K562 (cell line): ENCODE measurements at regions not wholly inside any gene's neighbourhood (a gene's known extent, or its start where the extent isn't known, plus 50 kb on each side); places are given as distances from the start of the nearest gene placed in this dataset.

ENCODE experiments used
- ATAC-seq: fragments of 200-7000 bp; cut with Tn5 transposase; 3 replicates; pipeline ENCODE4 v1.9.1; 2020; ENCODE audit warnings: moderate library complexity
- BruUV-seq: library from RNA; stranded (reverse); fragments of 400-500 nt; replicated peaks from 2 replicates; lab custom pipeline; 2021; lab: Mats Ljungman, UMichigan
- CTCF ChIA-PET: fragments of 300-600 bp; formaldehyde crosslinking; extraction: SDS; loops from one replicate; lab custom pipeline; 2021; ENCODE audit warnings: low intra/inter-chr PET ratio; lab: Yijun Ruan, JAX
- POLR2A ChIA-PET: fragments of 300-600, 350-650 bp; sonication (Branson Sonifier 250); formaldehyde crosslinking; extraction: SDS; loops from one replicate; lab custom pipeline; 2021; ENCODE audit warnings: antibody characterized with exemption, inconsistent platforms; lab: Yijun Ruan, JAX
- DNase-seq, 4 experiments: peaks; one replicate each; pipeline versions ENCODE4 v3.0.0 to v3.0.0-alpha.2; 2011 to 2018; ENCODE audit warnings: low spot score in 3 of 4, mixed read lengths in 3 of 4; ENCODE audit errors: extremely low read depth in 1 of 4
- FAIRE-seq: peaks from 2 replicates; lab custom pipeline; 2011; peaks lifted over from hg19 to GRCh38; lab: Jason Lieb, UNC
- H2AFZ ChIP-seq: 2 replicates; pipeline ENCODE4 v1.6.0; 2011; ENCODE audit warnings: low read depth, low read length, control low read depth, inconsistent platforms
- H3K27ac ChIP-seq: fragments of 200-600 bp; 3 replicates; pipeline ENCODE4 v1.8.0; 2011; ENCODE audit warnings: low read depth, mild to moderate bottlenecking, control low read depth, inconsistent platforms, low read length, moderate library complexity, mixed read lengths; ENCODE audit errors: extremely low read depth
- H3K27me3 ChIP-seq, 2 experiments: fragments of 300-600 bp in 1 of 2; 2 replicates in 1 of 2; 3 replicates in 1 of 2; pipeline versions ENCODE4 v1.6.0 to v1.8.0; 2011; ENCODE audit warnings: inconsistent platforms in 2 of 2, low read length in 2 of 2, mild to moderate bottlenecking in 1 of 2, mixed read lengths in 1 of 2, moderate library complexity in 1 of 2; ENCODE audit not compliant: control insufficient read depth in 2 of 2, insufficient read depth in 2 of 2
- H3K36me3 ChIP-seq: fragments of 300-600 bp; 3 replicates; pipeline ENCODE4 v1.8.0; 2011; ENCODE audit warnings: mild to moderate bottlenecking, low read length, inconsistent platforms; ENCODE audit not compliant: control insufficient read depth, insufficient read depth
- H3K4me1 ChIP-seq, 2 experiments: fragments of 200-600 bp in 1 of 2; replicated peaks in 1 of 2; 2 replicates in 1 of 2; 3 replicates in 1 of 2; pipeline versions ENCODE4 v1.5.1 to v1.8.0; 2011; ENCODE audit warnings: inconsistent platforms in 2 of 2, low read length in 2 of 2, mild to moderate bottlenecking in 1 of 2, mixed read lengths in 1 of 2, moderate library complexity in 1 of 2; ENCODE audit not compliant: control insufficient read depth in 2 of 2, insufficient read depth in 2 of 2
- H3K4me2 ChIP-seq: 2 replicates; pipeline ENCODE4 v1.6.1; 2011; ENCODE audit warnings: low read length, control low read depth, inconsistent platforms, mixed read lengths; ENCODE audit not compliant: insufficient read depth
- H3K4me3 ChIP-seq: fragments of 200-600 bp; sonication (generic), shearing (Covaris generic); 2 replicates; pipeline ENCODE4 v1.5.1; 2016; ENCODE audit warnings: control low read depth, inconsistent platforms
- H3K79me2 ChIP-seq: fragments of 200-600 bp; 3 replicates; pipeline ENCODE4 v1.8.0; 2011; ENCODE audit warnings: low read length, inconsistent platforms; ENCODE audit not compliant: control insufficient read depth, insufficient read depth
- H3K9ac ChIP-seq, 2 experiments: 2 replicates each; pipeline versions ENCODE4 v1.6.0 to v1.6.1; 2011; ENCODE audit warnings: low read depth in 2 of 2, low read length in 2 of 2, control low read depth in 1 of 2, inconsistent platforms in 1 of 2, mild to moderate bottlenecking in 1 of 2, mixed read lengths in 1 of 2; ENCODE audit not compliant: insufficient read depth in 1 of 2
- H3K9me1 ChIP-seq: one replicate; pipeline ENCODE4 v1.6.0; 2011; ENCODE audit warnings: inconsistent platforms, mild to moderate bottlenecking, low read length, moderate library complexity; ENCODE audit not compliant: control insufficient read depth, insufficient read depth
- H3K9me3 ChIP-seq: replicated peaks from 2 replicates; pipeline ENCODE4 v1.5.1; 2011; ENCODE audit warnings: low read depth, low read length, inconsistent platforms; ENCODE audit not compliant: control insufficient read depth, insufficient read depth
- H4K20me1 ChIP-seq: replicated peaks from 2 replicates; pipeline ENCODE4 v1.6.1; 2011; ENCODE audit warnings: low read length, inconsistent platforms, mixed read lengths; ENCODE audit not compliant: control insufficient read depth, insufficient read depth
- HDAC2 ChIP-seq: fragments of 450-650 bp; IDR thresholded peaks from 2 replicates; pipeline ENCODE4 v1.6.1; 2016; ENCODE audit warnings: mild to moderate bottlenecking
- MAZ ChIP-seq, 2 experiments: fragments of 450-650 bp in 1 of 2; sonication (generic) in 1 of 2; formaldehyde crosslinking; IDR thresholded peaks in 1 of 2; conservative IDR thresholded peaks in 1 of 2; 2 replicates each; pipeline versions ENCODE4 v1.4.0 to v1.5.0; 2020; ENCODE audit warnings: mild to moderate bottlenecking in 1 of 2, missing genetic modification reagents in 1 of 2
- NFYB ChIP-seq: IDR thresholded peaks from 2 replicates; pipeline ENCODE4 v1.6.1; 2011; ENCODE audit warnings: mild to moderate bottlenecking, moderate library complexity; ENCODE audit not compliant: insufficient read length; ENCODE audit errors: extremely low read depth
- RNF2 ChIP-seq: sonication (generic); IDR thresholded peaks from 2 replicates; pipeline ENCODE4 v1.6.1; 2016
- SMAD4 ChIP-seq: fragments of 250-450 bp; sonication (Bioruptor Pico); conservative IDR thresholded peaks from 2 replicates; pipeline ENCODE4 v1.8.0; 2021; ENCODE audit warnings: inconsistent platforms, mild to moderate bottlenecking, moderate library complexity
- ZNF75A ChIP-seq: fragments of 450-650 bp; formaldehyde crosslinking; IDR thresholded peaks from 2 replicates; pipeline ENCODE4 v1.4.0; 2020; ENCODE audit warnings: mild to moderate bottlenecking
- whole genome bisulfite sequencing: fragments of 100-300 bp; shearing (Covaris generic); methylation state at CpG from one replicate; pipeline ENCODE4 v1.1.6; 2016; ENCODE audit warnings: low coverage, mixed read lengths; ENCODE audit not compliant: insufficient coverage; ENCODE audit errors: missing lambda C conversion rate; 5-methylcytosine and 5-hydroxymethylcytosine counted together
- in situ Hi-C: fragments of 300-500 bp; cut with MboI; formaldehyde crosslinking; loops from 4 replicates; pipeline ENCODE4 v1.15.0; 2018; ENCODE audit warnings: inconsistent platforms, mixed read lengths
- intact Hi-C: fragments of 100-400 bp; cut with micrococcal nuclease; formaldehyde crosslinking; loops from 2 replicates; pipeline ENCODE4 v1.14.2; 2022
- TF ChIP-seq, protein P1 (sequence below): fragments of 450-650 bp; formaldehyde crosslinking; conservative IDR thresholded peaks from 2 replicates; pipeline ENCODE4 v1.4.0; 2022; ENCODE audit warnings: mild to moderate bottlenecking, missing genetic modification characterization
- TF ChIP-seq, protein P2 (sequence below): fragments of 250-450 bp; sonication (Bioruptor Pico); IDR thresholded peaks from 2 replicates; pipeline ENCODE4 v1.5.0; 2021
- TF ChIP-seq, protein P3 (sequence below): sonication (generic); formaldehyde crosslinking; IDR thresholded peaks from 2 replicates; pipeline ENCODE4 v1.8.1; 2023; ENCODE audit warnings: mild to moderate bottlenecking, missing genetic modification reagents, moderate library complexity
- TF ChIP-seq, protein P4 (sequence below): sonication (generic); formaldehyde crosslinking; IDR thresholded peaks from 2 replicates; pipeline ENCODE4 v1.8.0; 2022; ENCODE audit warnings: mild to moderate bottlenecking, missing genetic modification reagents, borderline replicate concordance

DNA sequence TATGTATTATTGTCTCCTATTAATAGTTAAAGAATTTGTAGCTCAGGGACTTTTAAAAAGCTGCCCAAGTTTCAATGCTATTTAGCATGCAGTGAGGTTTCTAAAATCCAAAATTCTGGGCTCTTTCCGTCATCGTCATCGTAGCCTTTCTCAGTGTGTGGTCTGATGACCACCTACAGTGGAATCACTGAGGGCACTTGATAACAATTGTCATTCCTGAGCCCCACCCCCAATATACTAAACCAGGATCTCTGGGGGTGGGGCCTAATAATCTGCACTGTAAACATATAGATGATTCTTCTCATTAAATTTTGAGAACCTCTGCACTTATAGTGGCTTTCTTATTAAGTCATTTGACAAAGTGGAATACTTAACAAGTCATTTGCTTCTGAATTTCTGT is 674.8 kb downstream of the PLPP3 start:
- Histone ChIP-seq H3K9ac (no peak overlapping the region), H3K9me1 (no peaks in the 10 kb centered on the region), H3K4me2 (no peak overlapping the region), H4K20me1 (no peaks in the 10 kb centered on the region), H3K4me3 (no peak overlapping the region), H3K9me3 (no peaks in the 10 kb centered on the region; the same call in 1 of the 2 replicates), H3K4me1 (no peaks in the 10 kb centered on the region), H3K79me2 (no peaks in the 10 kb centered on the region), H3K27me3 (no peaks in the 10 kb centered on the region), H3K36me3 (no peaks in the 10 kb centered on the region), H3K27ac (no peak overlapping the region), H2AFZ (no peak overlapping the region)
- ATAC-seq (no peak), FAIRE-seq (no peak), DNase-seq (no peak)
- intact Hi-C loops = no loop called here
- in situ Hi-C loops = no loop called here
- ChIA-PET POLR2A (no interaction called here), CTCF (no interaction called here)
- whole genome bisulfite sequencing = 0% methylated on average over 3 of the region's 3 CpGs
- TF ChIP-seq HDAC2 = no peak
- TF ChIP-seq, protein P1, sequence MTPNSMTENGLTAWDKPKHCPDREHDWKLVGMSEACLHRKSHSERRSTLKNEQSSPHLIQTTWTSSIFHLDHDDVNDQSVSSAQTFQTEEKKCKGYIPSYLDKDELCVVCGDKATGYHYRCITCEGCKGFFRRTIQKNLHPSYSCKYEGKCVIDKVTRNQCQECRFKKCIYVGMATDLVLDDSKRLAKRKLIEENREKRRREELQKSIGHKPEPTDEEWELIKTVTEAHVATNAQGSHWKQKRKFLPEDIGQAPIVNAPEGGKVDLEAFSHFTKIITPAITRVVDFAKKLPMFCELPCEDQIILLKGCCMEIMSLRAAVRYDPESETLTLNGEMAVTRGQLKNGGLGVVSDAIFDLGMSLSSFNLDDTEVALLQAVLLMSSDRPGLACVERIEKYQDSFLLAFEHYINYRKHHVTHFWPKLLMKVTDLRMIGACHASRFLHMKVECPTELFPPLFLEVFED (CRISPR knock-in tag) = no peak
- TF ChIP-seq ZNF75A (CRISPR knock-in tag) = no peak
- TF ChIP-seq NFYB = no peak
- TF ChIP-seq, protein P2, sequence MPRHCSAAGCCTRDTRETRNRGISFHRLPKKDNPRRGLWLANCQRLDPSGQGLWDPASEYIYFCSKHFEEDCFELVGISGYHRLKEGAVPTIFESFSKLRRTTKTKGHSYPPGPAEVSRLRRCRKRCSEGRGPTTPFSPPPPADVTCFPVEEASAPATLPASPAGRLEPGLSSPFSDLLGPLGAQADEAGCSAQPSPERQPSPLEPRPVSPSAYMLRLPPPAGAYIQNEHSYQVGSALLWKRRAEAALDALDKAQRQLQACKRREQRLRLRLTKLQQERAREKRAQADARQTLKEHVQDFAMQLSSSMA (CRISPR knock-in tag) = no peak
- TF ChIP-seq, protein P3, sequence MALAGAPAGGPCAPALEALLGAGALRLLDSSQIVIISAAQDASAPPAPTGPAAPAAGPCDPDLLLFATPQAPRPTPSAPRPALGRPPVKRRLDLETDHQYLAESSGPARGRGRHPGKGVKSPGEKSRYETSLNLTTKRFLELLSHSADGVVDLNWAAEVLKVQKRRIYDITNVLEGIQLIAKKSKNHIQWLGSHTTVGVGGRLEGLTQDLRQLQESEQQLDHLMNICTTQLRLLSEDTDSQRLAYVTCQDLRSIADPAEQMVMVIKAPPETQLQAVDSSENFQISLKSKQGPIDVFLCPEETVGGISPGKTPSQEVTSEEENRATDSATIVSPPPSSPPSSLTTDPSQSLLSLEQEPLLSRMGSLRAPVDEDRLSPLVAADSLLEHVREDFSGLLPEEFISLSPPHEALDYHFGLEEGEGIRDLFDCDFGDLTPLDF (CRISPR knock-in tag) = no peak
- TF ChIP-seq RNF2 = no peak
- TF ChIP-seq, protein P4, sequence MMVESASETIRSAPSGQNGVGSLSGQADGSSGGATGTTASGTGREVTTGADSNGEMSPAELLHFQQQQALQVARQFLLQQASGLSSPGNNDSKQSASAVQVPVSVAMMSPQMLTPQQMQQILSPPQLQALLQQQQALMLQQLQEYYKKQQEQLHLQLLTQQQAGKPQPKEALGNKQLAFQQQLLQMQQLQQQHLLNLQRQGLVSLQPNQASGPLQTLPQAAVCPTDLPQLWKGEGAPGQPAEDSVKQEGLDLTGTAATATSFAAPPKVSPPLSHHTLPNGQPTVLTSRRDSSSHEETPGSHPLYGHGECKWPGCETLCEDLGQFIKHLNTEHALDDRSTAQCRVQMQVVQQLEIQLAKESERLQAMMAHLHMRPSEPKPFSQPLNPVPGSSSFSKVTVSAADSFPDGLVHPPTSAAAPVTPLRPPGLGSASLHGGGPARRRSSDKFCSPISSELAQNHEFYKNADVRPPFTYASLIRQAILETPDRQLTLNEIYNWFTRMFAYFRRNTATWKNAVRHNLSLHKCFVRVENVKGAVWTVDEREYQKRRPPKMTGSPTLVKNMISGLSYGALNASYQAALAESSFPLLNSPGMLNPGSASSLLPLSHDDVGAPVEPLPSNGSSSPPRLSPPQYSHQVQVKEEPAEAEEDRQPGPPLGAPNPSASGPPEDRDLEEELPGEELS (CRISPR knock-in tag) = no peak
- TF ChIP-seq SMAD4 (CRISPR knock-in tag) = no peak
- no peak for TF ChIP-seq MAZ (CRISPR knock-in tag; conservative IDR thresholded peaks at IDR 0.05 in 1 of 2, IDR thresholded peaks at IDR 0.05 in 1 of 2)
- no TSS peak for BruUV-seq
